GM19438 (cell line): ENCODE measurements at regions not wholly inside any gene's neighbourhood (a gene's known extent, or its start where the extent isn't known, plus 50 kb on each side); places are given as distances from the start of the nearest gene placed in this dataset.

ENCODE experiments used
- ATAC-seq: cut with Tn5 transposase; IDR thresholded peaks from one replicate; pipeline ENCODE4 v1.9.1; 2021; ENCODE audit warnings: low read depth; ENCODE audit not compliant: unreplicated experiment

- ATAC-seq: no peak
These were observed 220.5 kb downstream of the TM9SF2 start for GRCh38 chr13:99721606-99722337.

- ATAC-seq: no peak
These were observed 216.8 kb downstream of the TM9SF2 start for GRCh38 chr13:99717959-99718674.

- ATAC-seq: no peak
These were observed 207.9 kb downstream of the TM9SF2 start for GRCh38 chr13:99709134-99709533.

- ATAC-seq: no peak
These were observed 203.1 kb downstream of the TM9SF2 start for GRCh38 chr13:99704390-99704789.

GRCh38 chr13:99703908-99704307 is 202.6 kb downstream of the TM9SF2 start:
- ATAC-seq: no peak

- ATAC-seq: no peak
These were observed 201.5 kb downstream of the TM9SF2 start for GRCh38 chr13:99702687-99703319.

GRCh38 chr13:99700468-99700867 is 199.2 kb downstream of the TM9SF2 start:
- no peak for ATAC-seq

GRCh38 chr13:99698816-99699099 is 197.5 kb downstream of the TM9SF2 start:
- ATAC-seq: no peak

GRCh38 chr13:99698010-99698815 is 196.9 kb downstream of the TM9SF2 start:
- no peak for ATAC-seq

- no peak for ATAC-seq
These were observed 194.6 kb downstream of the TM9SF2 start for GRCh38 chr13:99695857-99696256.

- ATAC-seq: no peak
These were observed 192.8 kb downstream of the TM9SF2 start for GRCh38 chr13:99693852-99694611.

- no peak for ATAC-seq
These were observed 192.1 kb downstream of the TM9SF2 start for GRCh38 chr13:99693351-99693750.

- ATAC-seq: no peak
These were observed 191.6 kb downstream of the TM9SF2 start for GRCh38 chr13:99692854-99693253.

- ATAC-seq: no peak
These were observed 190.3 kb downstream of the TM9SF2 start for GRCh38 chr13:99691552-99691951.

- no peak for ATAC-seq
These were observed 189.3 kb downstream of the TM9SF2 start for GRCh38 chr13:99690426-99691174.

GRCh38 chr13:99689955-99690354 is 188.7 kb downstream of the TM9SF2 start:
- no peak for ATAC-seq

- no peak for ATAC-seq
These were observed 187.5 kb downstream of the TM9SF2 start for GRCh38 chr13:99688776-99689175.

- ATAC-seq: no peak
These were observed 186.6 kb downstream of the TM9SF2 start for GRCh38 chr13:99687723-99688397.

GRCh38 chr13:99686944-99687411 is 185.7 kb downstream of the TM9SF2 start:
- no peak for ATAC-seq
